Loucy (cell line): ENCODE measurements at regions not wholly inside any gene's neighbourhood (a gene's known extent, or its start where the extent isn't known, plus 50 kb on each side); places are given as distances from the start of the nearest gene placed in this dataset.

Source experiments
- EZH2phosphoT487 ChIP-seq: fragments of 200-600 bp; IDR thresholded peaks from 2 replicates; pipeline ENCODE4 v1.6.1; 2018; ENCODE audit warnings: antibody characterized with exemption, mild to moderate bottlenecking, moderate library complexity, borderline replicate concordance
- TF ChIP-seq, protein P1 (sequence below): fragments of 200-600 bp; sonication (generic); conservative IDR thresholded peaks from 2 replicates; pipeline ENCODE4 v1.5.1; 2014; ENCODE audit warnings: mild to moderate bottlenecking, antibody characterized with exemption, low read length

DNA sequence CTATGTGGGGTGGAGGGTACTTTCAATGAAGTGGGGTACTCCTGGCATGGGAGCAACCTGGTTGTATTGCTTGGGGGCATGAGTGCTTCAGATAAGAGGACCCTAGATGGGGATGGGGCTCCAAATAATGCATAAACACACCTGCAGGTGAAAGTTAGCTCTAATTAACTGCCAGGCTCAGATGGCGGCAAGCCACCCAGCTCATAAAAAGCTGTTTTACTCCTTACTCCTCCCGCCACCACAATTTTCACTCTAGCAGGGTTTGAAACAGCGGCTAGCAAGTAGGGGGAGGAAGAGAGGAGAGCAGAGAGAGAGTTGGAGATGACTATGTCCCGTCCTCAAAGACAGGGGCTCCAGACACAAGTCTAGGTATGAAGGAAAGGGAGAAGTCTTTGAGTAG, 117.7 kb upstream of the WSCD1 start:
- no peak for TF ChIP-seq EZH2phosphoT487
- TF ChIP-seq, protein P1, sequence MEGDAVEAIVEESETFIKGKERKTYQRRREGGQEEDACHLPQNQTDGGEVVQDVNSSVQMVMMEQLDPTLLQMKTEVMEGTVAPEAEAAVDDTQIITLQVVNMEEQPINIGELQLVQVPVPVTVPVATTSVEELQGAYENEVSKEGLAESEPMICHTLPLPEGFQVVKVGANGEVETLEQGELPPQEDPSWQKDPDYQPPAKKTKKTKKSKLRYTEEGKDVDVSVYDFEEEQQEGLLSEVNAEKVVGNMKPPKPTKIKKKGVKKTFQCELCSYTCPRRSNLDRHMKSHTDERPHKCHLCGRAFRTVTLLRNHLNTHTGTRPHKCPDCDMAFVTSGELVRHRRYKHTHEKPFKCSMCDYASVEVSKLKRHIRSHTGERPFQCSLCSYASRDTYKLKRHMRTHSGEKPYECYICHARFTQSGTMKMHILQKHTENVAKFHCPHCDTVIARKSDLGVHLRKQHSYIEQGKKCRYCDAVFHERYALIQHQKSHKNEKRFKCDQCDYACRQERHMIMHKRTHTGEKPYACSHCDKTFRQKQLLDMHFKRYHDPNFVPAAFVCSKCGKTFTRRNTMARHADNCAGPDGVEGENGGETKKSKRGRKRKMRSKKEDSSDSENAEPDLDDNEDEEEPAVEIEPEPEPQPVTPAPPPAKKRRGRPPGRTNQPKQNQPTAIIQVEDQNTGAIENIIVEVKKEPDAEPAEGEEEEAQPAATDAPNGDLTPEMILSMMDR, result no peak
